B cell (primary cell): ENCODE measurements at regions not wholly inside any gene's neighbourhood (a gene's known extent, or its start where the extent isn't known, plus 50 kb on each side); places are given as distances from the start of the nearest gene placed in this dataset.

Source experiments
- ATAC-seq: fragments of 200-7000 bp; cut with Tn5 transposase; one replicate; pipeline ENCODE4 v1.10.0; 2021; ENCODE audit warnings: low read depth, mild to moderate bottlenecking, moderate number of reproducible peaks, moderate library complexity
- CTCF ChIA-PET: fragments of 350-600 bp; sonication (Branson Sonifier 250); formaldehyde crosslinking; loops from one replicate; lab custom pipeline; 2021; ENCODE audit warnings: antibody characterized with exemption, inconsistent platforms; lab: Charles Lee
- POLR2A ChIA-PET: fragments of 350-600 bp; sonication (Branson Sonifier 250); formaldehyde crosslinking; loops from one replicate; lab custom pipeline; 2021; ENCODE audit warnings: antibody characterized with exemption; lab: Charles Lee
- DNase-seq: peaks from one replicate; pipeline ENCODE4 v3.0.0; 2013
- H2AFZ ChIP-seq: 2 replicates; pipeline ENCODE4 v1.6.1; 2012; ENCODE audit warnings: mild to moderate bottlenecking, low read depth, low read length; ENCODE audit not compliant: insufficient read depth, poor library complexity, severe bottlenecking
- H3K27ac ChIP-seq, 2 donors: 1 replicate in 1 of 2; 2 replicates in 1 of 2; pipeline ENCODE4 v1.5.1; 2012 to 2013; ENCODE audit warnings: low read length in 2 of 2, mild to moderate bottlenecking in 2 of 2, moderate library complexity in 1 of 2
- H3K27me3 ChIP-seq, 4 experiments: fragments of 200-600 bp in 1 of 4; sonication (generic) in 1 of 4; replicated peaks in 1 of 4; 1 replicate in 2 of 4; 2 replicates in 2 of 4; pipeline versions ENCODE4 v1.6.1 to v1.7.0; 2013 to 2016; ENCODE audit warnings: low read length in 3 of 4, mild to moderate bottlenecking in 2 of 4, mixed read lengths in 1 of 4, moderate library complexity in 1 of 4; ENCODE audit not compliant: insufficient read depth in 4 of 4, control insufficient read depth in 3 of 4; ENCODE audit errors: control extremely low read depth in 1 of 4
- H3K36me3 ChIP-seq, 2 experiments: replicated peaks in 1 of 2; 1 replicate in 1 of 2; 2 replicates in 1 of 2; pipeline versions ENCODE4 v1.6.1 to v1.7.1; 2013; ENCODE audit warnings: low read length in 1 of 2; ENCODE audit not compliant: insufficient read depth in 2 of 2, control insufficient read depth in 1 of 2; ENCODE audit errors: control extremely low read depth in 1 of 2, extremely low read depth in 1 of 2
- H3K4me1 ChIP-seq, 2 donors: fragments of 200-600 bp in 1 of 2; sonication (generic) in 1 of 2; 1 replicate in 1 of 2; 2 replicates in 1 of 2; pipeline versions ENCODE4 v1.5.1 to v1.6.1; 2013 to 2017; ENCODE audit warnings: low read length in 2 of 2; ENCODE audit not compliant: control insufficient read depth in 2 of 2, insufficient read depth in 2 of 2
- H3K4me2 ChIP-seq: replicated peaks from 2 replicates; pipeline ENCODE3; 2012; ENCODE audit warnings: mild to moderate bottlenecking, low read depth, low read length; ENCODE audit not compliant: poor library complexity, severe bottlenecking
- H3K4me3 ChIP-seq, 5 experiments: fragments of 200-600 bp in 1 of 5; sonication (generic) in 1 of 5; 1 replicate in 3 of 5; 2 replicates in 2 of 5; pipeline versions ENCODE4 v1.5.1 to v1.7.0; 2011 to 2016; ENCODE audit warnings: low read length in 4 of 5, mild to moderate bottlenecking in 4 of 5, low read depth in 2 of 5, control low read depth in 1 of 5, moderate library complexity in 1 of 5; ENCODE audit not compliant: insufficient read depth in 1 of 5; ENCODE audit errors: control extremely low read depth in 1 of 5, extremely low read depth in 1 of 5
- H3K79me2 ChIP-seq: fragments of 200-600 bp; sonication (generic); one replicate; pipeline ENCODE4 v1.6.0; 2016; ENCODE audit warnings: low read length; ENCODE audit not compliant: control insufficient read depth, insufficient read depth
- H3K9ac ChIP-seq: fragments of 200-600 bp; sonication (generic); 2 replicates; pipeline ENCODE4 v1.6.1; 2017; ENCODE audit warnings: mild to moderate bottlenecking, low read length, moderate library complexity
- H3K9me3 ChIP-seq, 3 donors: one replicate each; pipeline versions ENCODE4 v1.6.1 to v1.7.1; 2013; ENCODE audit warnings: low read length in 2 of 3; ENCODE audit not compliant: control insufficient read depth in 2 of 3, insufficient read depth in 1 of 3; ENCODE audit errors: control extremely low read depth in 1 of 3
- H4K20me1 ChIP-seq: 2 replicates; pipeline ENCODE4 v1.6.0; 2012; ENCODE audit warnings: mild to moderate bottlenecking, low read length; ENCODE audit not compliant: insufficient read depth, control insufficient read depth, poor library complexity, severe bottlenecking
- H3K27ac Mint-ChIP-seq: one replicate; pipeline ENCODE4 v1.8.0; 2021; ENCODE audit warnings: mixed read lengths
- H3K27me3 Mint-ChIP-seq: one replicate; pipeline ENCODE4 v1.8.0; 2021; ENCODE audit warnings: mixed read lengths
- H3K4me1 Mint-ChIP-seq: one replicate; pipeline ENCODE4 v1.8.0; 2021; ENCODE audit warnings: mixed read lengths
- H3K4me3 Mint-ChIP-seq: one replicate; pipeline ENCODE4 v1.8.0; 2021; ENCODE audit warnings: mixed read lengths
- H3K9me3 Mint-ChIP-seq: one replicate; pipeline ENCODE4 v1.8.0; 2022; ENCODE audit warnings: mixed read lengths; ENCODE audit not compliant: insufficient read depth
- CTCF ChIP-seq: fragments of 200-600 bp; IDR thresholded peaks from one replicate; pipeline ENCODE4 v1.8.0; 2022; ENCODE audit warnings: antibody characterized with exemption, mild to moderate bottlenecking
- EZH2 ChIP-seq: IDR thresholded peaks from 2 replicates; pipeline ENCODE4 v1.6.1; 2012; ENCODE audit warnings: borderline replicate concordance, low read depth, mild to moderate bottlenecking, moderate library complexity, low read length; ENCODE audit not compliant: insufficient read depth, poor library complexity, severe bottlenecking
- WGBS: methylation state at CpG from one replicate; pipeline ENCODE4 v1.1.5; 2013; ENCODE audit warnings: missing lambda C conversion rate; ENCODE audit not compliant: insufficient coverage; 5-methylcytosine and 5-hydroxymethylcytosine counted together
- intact Hi-C: fragments of 100-400 bp; cut with micrococcal nuclease; formaldehyde crosslinking; loops from one replicate; pipeline ENCODE4 v1.10.0; 2022

GRCh38 chr6:164417537-164418261, 891.7 kb downstream of the C6orf118 start:
- Mint-ChIP-seq H3K27me3 (no peaks in the 10 kb centered on the region), H3K9me3 (peaks cover 14% of the 10 kb centered on the region), H3K27ac (no peak overlapping the region), H3K4me3 (no peak overlapping the region), H3K4me1 (no peaks in the 10 kb centered on the region)
- Histone ChIP-seq H3K9me3 (peaks cover 0 to 7% (median 2%) of the 10 kb centered on the region in 3 donors), H4K20me1 (no peaks in the 10 kb centered on the region), H3K79me2 (no peaks in the 10 kb centered on the region), H3K4me1 (no peaks in the 10 kb centered on the region), H3K36me3 (no peaks in the 10 kb centered on the region), H3K4me3 (no peak overlapping the region), H3K9ac (no peak overlapping the region), H3K27me3 (no peaks in the 10 kb centered on the region), H3K27ac (no peak overlapping the region), H3K4me2 (no peak overlapping the region), H2AFZ (no peak overlapping the region)
- POLR2A ChIA-PET = no interaction called here
- no peak for ATAC-seq
- intact Hi-C loops = no loop called here
- 100% methylated on average over 1 of the region's 4 CpGs for WGBS
- DNase-seq = no peak
- CTCF ChIA-PET = no interaction called here
- TF ChIP-seq EZH2 (no peak), CTCF (no peak)

GRCh38 chr6:164415832-164416563, 893.4 kb downstream of the C6orf118 start:
- Histone ChIP-seq H4K20me1 (no peaks in the 10 kb centered on the region), H3K79me2 (no peaks in the 10 kb centered on the region), H3K4me3 (no peak overlapping the region), H3K27me3 (no peaks in the 10 kb centered on the region), H3K9me3 (peaks cover 0 to 5% (median 0%) of the 10 kb centered on the region in 3 donors), H3K9ac (no peak overlapping the region), H3K4me2 (no peak overlapping the region), H3K4me1 (no peaks in the 10 kb centered on the region), H3K27ac (no peak overlapping the region), H2AFZ (no peak overlapping the region), H3K36me3 (no peaks in the 10 kb centered on the region)
- ATAC-seq = no peak
- TF ChIP-seq EZH2 (no peak), CTCF (no peak)
- Mint-ChIP-seq H3K4me1 (no peaks in the 10 kb centered on the region), H3K4me3 (no peak overlapping the region), H3K27me3 (no peaks in the 10 kb centered on the region), H3K27ac (no peak overlapping the region), H3K9me3 (peaks cover 2% of the 10 kb centered on the region)
- no peak for DNase-seq
- CTCF ChIA-PET = no interaction called here
- POLR2A ChIA-PET = no interaction called here
- 48% methylated on average over 4 of the region's 7 CpGs for WGBS
- intact Hi-C loops = no loop called here
